ENCODE measurements at regions not wholly inside any gene's neighbourhood (a gene's known extent, or its start where the extent isn't known, plus 50 kb on each side); places are given as distances from the start of the nearest gene placed in this dataset.

- Histone ChIP-seq H3K36me3 (ENCODE audit: control insufficient read depth, insufficient read depth, low read length) (no peaks in the 10 kb centered on the region), H3K4me3 (ENCODE audit: extremely low read depth, insufficient read depth, low read length, poor library complexity, severe bottlenecking) (no peak overlapping the region), H3K9me3 (ENCODE audit: control insufficient read depth, low read length) (no peaks in the 10 kb centered on the region), H3K4me1 (ENCODE audit: control insufficient read depth, insufficient read depth, low read length, poor library complexity, severe bottlenecking) (peaks cover 5% of the 10 kb centered on the region), H3K27ac (ENCODE audit: low read depth, low read length, severe bottlenecking) (no peak overlapping the region)
- 92 to 100% methylated on average over 1 of the region's 1 CpG for WGBS, 2 experiments (ENCODE audit: insufficient coverage in 2 of 2)
Measured at GRCh38 chr11:110984693-110985092, 260.8 kb upstream of the POU2AF2 start.

DNA sequence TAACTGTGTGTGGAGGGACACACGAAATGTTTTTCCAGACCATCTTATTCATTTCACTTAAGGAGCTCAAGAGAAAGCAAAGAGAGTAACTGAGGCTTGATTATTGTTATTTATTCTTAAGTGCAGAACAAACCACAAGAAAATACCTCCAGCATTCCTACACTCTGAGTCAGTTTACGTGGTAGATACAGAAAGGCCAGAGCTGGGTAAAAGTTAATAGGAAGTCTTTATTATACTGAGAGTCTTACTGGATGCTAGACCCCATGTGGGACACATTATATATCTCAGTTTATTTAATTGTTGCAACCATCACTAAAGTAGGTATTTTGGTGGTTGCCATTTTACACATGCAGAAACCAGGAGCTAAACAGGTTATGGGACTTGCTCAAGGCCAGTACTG is 261.4 kb upstream of the POU2AF2 start:
- H3K9me3 ChIP-seq (ENCODE audit: control insufficient read depth, low read length) = no peaks in the 10 kb centered on the region
- peaks cover 5% of the 10 kb centered on the region for H3K4me1 ChIP-seq (ENCODE audit: control insufficient read depth, insufficient read depth, low read length, poor library complexity, severe bottlenecking)
- H3K4me3 ChIP-seq (ENCODE audit: extremely low read depth, insufficient read depth, low read length, poor library complexity, severe bottlenecking) = no peak overlapping the region
- no CpG with 5 or more reads among the region's 2 CpGs for WGBS, 2 experiments (ENCODE audit: insufficient coverage in 2 of 2)
- H3K36me3 ChIP-seq (ENCODE audit: control insufficient read depth, insufficient read depth, low read length) = no peaks in the 10 kb centered on the region
- H3K27ac ChIP-seq (ENCODE audit: low read depth, low read length, severe bottlenecking) = peak overlapping the region; percentile 33

DNA sequence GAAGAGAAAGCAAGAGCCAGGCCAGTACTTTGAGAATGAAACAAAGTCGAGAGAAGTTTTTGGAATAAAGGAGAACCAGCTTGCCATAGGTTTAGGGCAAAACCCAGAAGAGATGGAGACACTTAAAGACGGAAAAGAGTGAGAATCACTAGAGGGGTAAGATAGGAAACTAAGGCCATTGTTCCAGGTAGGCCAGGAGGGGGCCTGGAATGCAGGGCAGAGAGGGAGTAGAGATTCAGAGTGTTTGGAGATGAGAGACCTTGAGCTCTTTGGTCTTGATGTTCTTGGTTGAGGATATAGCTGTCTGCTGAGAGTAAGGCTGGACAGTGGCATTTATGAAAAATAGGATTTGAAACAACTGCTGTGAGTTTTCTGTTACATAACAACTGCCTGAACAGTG is 263.3 kb upstream of the POU2AF2 start:
- Histone ChIP-seq H3K36me3 (ENCODE audit: control insufficient read depth, insufficient read depth, low read length) (no peaks in the 10 kb centered on the region), H3K4me3 (ENCODE audit: extremely low read depth, insufficient read depth, low read length, poor library complexity, severe bottlenecking) (no peak overlapping the region), H3K4me1 (ENCODE audit: control insufficient read depth, insufficient read depth, low read length, poor library complexity, severe bottlenecking) (peaks cover 5% of the 10 kb centered on the region), H3K27ac (ENCODE audit: low read depth, low read length, severe bottlenecking) (no peak overlapping the region), H3K9me3 (ENCODE audit: control insufficient read depth, low read length) (no peaks in the 10 kb centered on the region)
- WGBS, 2 experiments (ENCODE audit: insufficient coverage in 2 of 2) = 88 to 96% methylated on average over 2 of the region's 2 CpGs

- Histone ChIP-seq H3K9me3 (ENCODE audit: control insufficient read depth, low read length) (no peaks in the 10 kb centered on the region), H3K4me3 (ENCODE audit: extremely low read depth, insufficient read depth, low read length, poor library complexity, severe bottlenecking) (no peak overlapping the region), H3K36me3 (ENCODE audit: control insufficient read depth, insufficient read depth, low read length) (no peaks in the 10 kb centered on the region), H3K27ac (ENCODE audit: low read depth, low read length, severe bottlenecking) (no peak overlapping the region), H3K4me1 (ENCODE audit: control insufficient read depth, insufficient read depth, low read length, poor library complexity, severe bottlenecking) (peaks cover 5% of the 10 kb centered on the region)
- 90 to 91% methylated on average over 1 of the region's 1 CpG for WGBS, 2 experiments (ENCODE audit: insufficient coverage in 2 of 2)
Measured at GRCh38 chr11:110979696-110980095, 265.8 kb upstream of the POU2AF2 start.

GRCh38 chr11:110977661-110978060 is 265.4 kb upstream of the ARHGAP20 start:
- no peaks in the 10 kb centered on the region for H3K36me3 ChIP-seq (ENCODE audit: control insufficient read depth, insufficient read depth, low read length)
- WGBS, 2 experiments (ENCODE audit: insufficient coverage in 2 of 2) = no CpG with 5 or more reads among the region's 1 CpG
- H3K9me3 ChIP-seq (ENCODE audit: control insufficient read depth, low read length) = no peaks in the 10 kb centered on the region
- H3K27ac ChIP-seq (ENCODE audit: low read depth, low read length, severe bottlenecking) = no peak overlapping the region
- no peaks in the 10 kb centered on the region for H3K4me1 ChIP-seq (ENCODE audit: control insufficient read depth, insufficient read depth, low read length, poor library complexity, severe bottlenecking)
- no peak overlapping the region for H3K4me3 ChIP-seq (ENCODE audit: extremely low read depth, insufficient read depth, low read length, poor library complexity, severe bottlenecking)

GRCh38 chr11:110974731-110975130 is 262.5 kb upstream of the ARHGAP20 start:
- no peaks in the 10 kb centered on the region for H3K4me1 ChIP-seq (ENCODE audit: control insufficient read depth, insufficient read depth, low read length, poor library complexity, severe bottlenecking)
- 100% methylated on average over 1 to 2 of the region's 2 CpGs for WGBS, 2 experiments (ENCODE audit: insufficient coverage in 2 of 2)
- no peaks in the 10 kb centered on the region for H3K36me3 ChIP-seq (ENCODE audit: control insufficient read depth, insufficient read depth, low read length)
- H3K9me3 ChIP-seq (ENCODE audit: control insufficient read depth, low read length) = no peaks in the 10 kb centered on the region
- H3K27ac ChIP-seq (ENCODE audit: low read depth, low read length, severe bottlenecking) = no peak overlapping the region
- H3K4me3 ChIP-seq (ENCODE audit: extremely low read depth, insufficient read depth, low read length, poor library complexity, severe bottlenecking) = no peak overlapping the region

DNA sequence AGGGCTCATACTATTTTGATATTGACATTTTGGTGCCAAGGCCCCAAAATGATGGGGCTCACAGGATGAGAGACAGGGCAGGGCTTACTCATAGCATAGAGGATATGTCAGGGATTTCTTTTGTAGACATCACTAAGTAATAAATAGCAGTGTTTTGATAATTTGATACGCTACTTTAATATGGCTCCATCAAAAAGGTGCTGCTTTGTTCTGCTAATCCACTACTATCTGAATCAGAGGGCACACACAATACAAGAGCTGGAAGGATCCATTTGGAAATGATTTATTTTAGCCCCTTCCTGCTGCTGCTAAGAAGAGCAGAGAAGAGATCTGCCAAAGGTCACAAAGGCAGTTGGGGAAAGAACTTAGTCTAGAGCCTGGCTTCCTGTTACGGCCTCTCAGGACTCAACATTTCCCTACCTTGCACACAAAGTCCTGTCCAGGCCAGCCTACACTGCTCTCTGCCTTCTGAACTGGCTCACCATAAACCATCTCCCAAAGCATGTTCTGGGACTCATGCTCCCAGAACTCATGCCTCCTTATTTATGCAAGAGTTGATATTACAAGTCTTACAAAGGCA is 261.3 kb upstream of the ARHGAP20 start:
- 42 to 61% methylated on average over 1 to 2 of the region's 2 CpGs for WGBS, 2 experiments (ENCODE audit: insufficient coverage in 2 of 2)
- Histone ChIP-seq H3K36me3 (ENCODE audit: control insufficient read depth, insufficient read depth, low read length) (no peaks in the 10 kb centered on the region), H3K9me3 (ENCODE audit: control insufficient read depth, low read length) (no peaks in the 10 kb centered on the region), H3K27ac (ENCODE audit: low read depth, low read length, severe bottlenecking) (no peak overlapping the region), H3K4me3 (ENCODE audit: extremely low read depth, insufficient read depth, low read length, poor library complexity, severe bottlenecking) (no peak overlapping the region), H3K4me1 (ENCODE audit: control insufficient read depth, insufficient read depth, low read length, poor library complexity, severe bottlenecking) (no peaks in the 10 kb centered on the region)

- Histone ChIP-seq H3K9me3 (ENCODE audit: control insufficient read depth, low read length) (no peaks in the 10 kb centered on the region), H3K4me3 (ENCODE audit: extremely low read depth, insufficient read depth, low read length, poor library complexity, severe bottlenecking) (no peak overlapping the region), H3K36me3 (ENCODE audit: control insufficient read depth, insufficient read depth, low read length) (no peaks in the 10 kb centered on the region), H3K4me1 (ENCODE audit: control insufficient read depth, insufficient read depth, low read length, poor library complexity, severe bottlenecking) (no peaks in the 10 kb centered on the region), H3K27ac (ENCODE audit: low read depth, low read length, severe bottlenecking) (peak overlapping the region; percentile 67)
- WGBS, 2 experiments (ENCODE audit: insufficient coverage in 2 of 2) = 86 to 100% methylated on average over 1 to 2 of the region's 3 CpGs
Measured at GRCh38 chr11:110972640-110973039, 260.4 kb upstream of the ARHGAP20 start.

DNA sequence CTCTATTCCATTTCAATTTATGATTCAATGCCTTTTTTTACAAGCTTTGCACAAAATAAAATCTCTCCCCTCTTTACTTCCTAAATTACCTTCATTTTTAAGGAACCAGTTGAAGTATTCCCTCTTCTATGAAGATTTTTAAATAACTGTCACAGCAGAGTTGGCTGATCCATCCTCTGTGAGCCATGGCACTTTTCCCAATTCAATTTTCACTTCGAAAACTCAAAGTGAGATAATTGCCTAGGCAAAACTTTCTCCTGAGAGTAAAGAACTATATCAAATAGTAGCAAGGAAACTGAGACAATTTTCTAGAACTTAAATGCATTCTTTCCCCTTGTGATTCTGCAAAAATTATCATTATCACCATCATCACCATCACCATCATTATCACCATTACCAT is 259.9 kb upstream of the ARHGAP20 start:
- no CpG with 5 or more reads among the region's 1 CpG for WGBS, 2 experiments (ENCODE audit: insufficient coverage in 2 of 2)
- Histone ChIP-seq H3K27ac (ENCODE audit: low read depth, low read length, severe bottlenecking) (peak overlapping the region; percentile 67), H3K4me1 (ENCODE audit: control insufficient read depth, insufficient read depth, low read length, poor library complexity, severe bottlenecking) (no peaks in the 10 kb centered on the region), H3K4me3 (ENCODE audit: extremely low read depth, insufficient read depth, low read length, poor library complexity, severe bottlenecking) (no peak overlapping the region), H3K36me3 (ENCODE audit: control insufficient read depth, insufficient read depth, low read length) (no peaks in the 10 kb centered on the region), H3K9me3 (ENCODE audit: control insufficient read depth, low read length) (no peaks in the 10 kb centered on the region)

DNA sequence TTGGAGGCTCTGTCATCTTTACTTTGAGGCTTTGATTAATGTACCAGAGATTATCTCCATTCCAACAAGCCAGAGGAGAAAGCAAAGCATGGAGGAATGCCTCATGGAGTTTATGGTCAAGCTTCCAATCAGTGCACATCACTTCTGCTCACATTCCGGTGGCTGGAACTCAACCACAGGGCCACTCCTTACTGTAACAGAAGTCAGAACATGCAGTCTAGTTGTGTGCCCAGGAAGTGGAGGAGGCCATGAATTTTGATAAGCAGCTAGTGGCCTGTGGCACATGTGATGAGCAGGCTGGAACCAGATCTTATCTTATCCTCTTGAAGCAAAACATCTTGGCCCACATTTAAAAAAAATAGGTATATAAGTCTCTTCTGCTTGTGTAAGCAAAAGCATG is 258.9 kb upstream of the ARHGAP20 start:
- H3K4me3 ChIP-seq (ENCODE audit: extremely low read depth, insufficient read depth, low read length, poor library complexity, severe bottlenecking) = no peak overlapping the region
- WGBS, 2 experiments (ENCODE audit: insufficient coverage in 2 of 2) = 100% methylated on average over 1 of the region's 1 CpG
- no peaks in the 10 kb centered on the region for H3K4me1 ChIP-seq (ENCODE audit: control insufficient read depth, insufficient read depth, low read length, poor library complexity, severe bottlenecking)
- no peaks in the 10 kb centered on the region for H3K36me3 ChIP-seq (ENCODE audit: control insufficient read depth, insufficient read depth, low read length)
- no peak overlapping the region for H3K27ac ChIP-seq (ENCODE audit: low read depth, low read length, severe bottlenecking)
- no peaks in the 10 kb centered on the region for H3K9me3 ChIP-seq (ENCODE audit: control insufficient read depth, low read length)

GRCh38 chr11:110968348-110969062 is 256.3 kb upstream of the ARHGAP20 start:
- no peak overlapping the region for H3K27ac ChIP-seq (ENCODE audit: low read depth, low read length, severe bottlenecking)
- H3K4me1 ChIP-seq (ENCODE audit: control insufficient read depth, insufficient read depth, low read length, poor library complexity, severe bottlenecking) = no peaks in the 10 kb centered on the region
- H3K36me3 ChIP-seq (ENCODE audit: control insufficient read depth, insufficient read depth, low read length) = no peaks in the 10 kb centered on the region
- H3K4me3 ChIP-seq (ENCODE audit: extremely low read depth, insufficient read depth, low read length, poor library complexity, severe bottlenecking) = no peak overlapping the region
- no peaks in the 10 kb centered on the region for H3K9me3 ChIP-seq (ENCODE audit: control insufficient read depth, low read length)
- 96 to 100% methylated on average over 3 to 4 of the region's 4 CpGs for WGBS, 2 experiments (ENCODE audit: insufficient coverage in 2 of 2)

Data from mesodermal cell (in vitro differentiated cells).